Nephron (organoid): ENCODE measurements at regions not wholly inside any gene's neighbourhood (a gene's known extent, or its start where the extent isn't known, plus 50 kb on each side); places are given as distances from the start of the nearest gene placed in this dataset.

Source experiments
- H3K27ac Mint-ChIP-seq, 3 experiments: 2 replicates each; pipeline ENCODE4 v1.8.0; 2020; ENCODE audit warnings: mixed read lengths in 3 of 3, mild to moderate bottlenecking in 2 of 3, moderate library complexity in 1 of 3
- H3K27me3 Mint-ChIP-seq: 2 replicates; pipeline ENCODE4 v1.8.0; 2021; ENCODE audit warnings: low read depth, mild to moderate bottlenecking, moderate library complexity, mixed read lengths
- H3K36me3 Mint-ChIP-seq: 2 replicates; pipeline ENCODE4 v1.8.0; 2020; ENCODE audit warnings: low read depth, mixed read lengths
- H3K4me1 Mint-ChIP-seq: 2 replicates; pipeline ENCODE4 v1.8.0; 2020; ENCODE audit warnings: mixed read lengths
- H3K4me3 Mint-ChIP-seq, 3 experiments: 2 replicates each; pipeline ENCODE4 v1.8.0; 2020; ENCODE audit warnings: mild to moderate bottlenecking in 3 of 3, mixed read lengths in 3 of 3, moderate library complexity in 2 of 3
- H3K9me3 Mint-ChIP-seq: 2 replicates; pipeline ENCODE4 v1.8.0; 2020; ENCODE audit warnings: mixed read lengths
- CTCF ChIP-seq, 3 experiments: fragments of 200-600 bp; sonication (generic); IDR thresholded peaks; one replicate each; pipeline ENCODE4 v1.5.0; 2021; ENCODE audit warnings: antibody characterized with exemption in 3 of 3; ENCODE audit not compliant: unreplicated experiment in 3 of 3

GRCh38 chr19:32201211-32201610 is 144.2 kb upstream of the ZNF507 start:
- Mint-ChIP-seq H3K36me3 (no peaks in the 10 kb centered on the region), H3K27ac (no peak overlapping the region), H3K4me1 (no peaks in the 10 kb centered on the region), H3K4me3 (no peak overlapping the region), H3K27me3 (peaks cover 11% of the 10 kb centered on the region), H3K9me3 (no peaks in the 10 kb centered on the region)
- no peak for TF ChIP-seq CTCF (IDR thresholded peaks at IDR 0.05; ENCODE audit: unreplicated experiment in 3 of 3)

DNA sequence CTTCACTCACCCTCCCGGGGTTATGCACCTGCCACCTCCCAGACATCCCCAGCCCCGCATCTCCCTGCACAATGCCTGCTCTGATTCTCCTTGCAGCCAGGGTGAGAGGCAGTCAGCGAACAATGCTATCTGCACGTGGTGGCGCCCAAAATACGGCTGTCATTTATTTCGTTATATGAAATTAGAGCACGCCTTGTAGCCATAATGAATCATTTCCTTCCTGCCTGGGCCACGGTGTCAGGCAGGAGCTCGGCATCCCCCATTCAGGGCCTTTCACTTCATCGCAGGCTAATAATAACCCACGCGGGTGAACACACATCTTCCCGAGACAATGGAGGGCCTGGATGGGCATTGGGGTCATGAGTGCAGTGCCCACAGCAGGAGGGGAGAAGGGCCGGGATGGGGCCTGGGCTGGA is 143.8 kb upstream of the ZNF507 start:
- no peak overlapping the region for H3K27ac Mint-ChIP-seq
- H3K4me1 Mint-ChIP-seq = no peaks in the 10 kb centered on the region
- no peaks in the 10 kb centered on the region for H3K36me3 Mint-ChIP-seq
- peaks cover 11% of the 10 kb centered on the region for H3K27me3 Mint-ChIP-seq
- H3K9me3 Mint-ChIP-seq = no peaks in the 10 kb centered on the region
- H3K4me3 Mint-ChIP-seq = no peak overlapping the region
- no peak for TF ChIP-seq CTCF (IDR thresholded peaks at IDR 0.05; ENCODE audit: unreplicated experiment in 3 of 3)

DNA sequence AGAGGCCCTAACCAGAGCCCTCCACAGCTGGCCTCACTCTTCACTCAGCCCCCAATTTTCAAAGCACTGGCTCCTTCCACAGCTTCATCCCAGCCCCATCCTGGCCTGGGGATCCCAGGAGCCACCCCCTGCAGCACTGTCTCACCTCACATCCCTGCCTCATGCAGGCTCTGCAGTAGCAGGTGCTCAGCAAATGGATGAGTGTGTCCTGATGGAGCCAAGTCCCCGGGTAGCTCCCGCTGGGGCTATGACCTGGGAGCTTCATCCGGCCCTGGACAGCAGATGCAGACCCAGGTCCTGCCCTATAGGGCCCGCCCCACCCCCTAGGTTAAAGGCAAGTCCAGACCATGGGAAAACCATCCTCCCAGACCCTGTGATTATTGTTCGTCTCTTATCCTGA is 143.2 kb upstream of the ZNF507 start:
- Mint-ChIP-seq H3K27me3 (peaks cover 7% of the 10 kb centered on the region), H3K9me3 (peaks cover under 1% of the 10 kb centered on the region), H3K4me1 (no peaks in the 10 kb centered on the region), H3K4me3 (no peak overlapping the region), H3K36me3 (no peaks in the 10 kb centered on the region), H3K27ac (no peak overlapping the region)
- TF ChIP-seq CTCF (IDR thresholded peaks at IDR 0.05; ENCODE audit: unreplicated experiment in 3 of 3) = no peak

- Mint-ChIP-seq H3K27ac (no peak overlapping the region), H3K27me3 (peaks cover 7% of the 10 kb centered on the region), H3K4me1 (no peaks in the 10 kb centered on the region), H3K36me3 (no peaks in the 10 kb centered on the region), H3K9me3 (peaks cover 4% of the 10 kb centered on the region), H3K4me3 (no peak overlapping the region)
- no peak for TF ChIP-seq CTCF (IDR thresholded peaks at IDR 0.05; ENCODE audit: unreplicated experiment in 3 of 3)
These were observed 142.2 kb upstream of the ZNF507 start for GRCh38 chr19:32203161-32203560.

DNA sequence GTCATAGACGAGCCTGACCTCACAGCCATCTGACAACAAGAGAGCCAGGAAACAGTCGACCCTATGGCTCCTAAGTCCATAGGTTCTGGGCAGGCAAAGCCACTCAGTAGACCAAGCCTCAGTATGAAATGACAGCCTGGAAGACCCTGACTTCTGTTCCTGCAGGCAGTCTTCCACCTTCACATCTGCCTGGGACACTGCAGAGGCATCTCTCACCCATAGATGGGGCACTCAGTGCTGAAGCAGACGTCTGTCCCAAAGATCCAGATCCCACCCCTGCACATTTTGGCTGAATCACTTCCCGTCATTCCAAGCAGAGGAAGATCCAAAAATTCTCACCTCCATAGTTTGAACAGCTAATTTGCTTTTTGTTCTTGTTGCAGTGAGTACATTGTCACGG is 139.3 kb upstream of the ZNF507 start:
- no peak overlapping the region for H3K27ac Mint-ChIP-seq
- no peak overlapping the region for H3K4me3 Mint-ChIP-seq

More for the DNA sequence above, 139.3 kb upstream of the ZNF507 start:
- Mint-ChIP-seq H3K9me3 (peaks cover 19% of the 10 kb centered on the region), H3K4me1 (no peaks in the 10 kb centered on the region), H3K36me3 (peaks cover 8% of the 10 kb centered on the region), H3K27me3 (no peaks in the 10 kb centered on the region)
- no peak for TF ChIP-seq CTCF (IDR thresholded peaks at IDR 0.05; ENCODE audit: unreplicated experiment in 3 of 3)
